ENCODE measurements at regions not wholly inside any gene's neighbourhood (a gene's known extent, or its start where the extent isn't known, plus 50 kb on each side); places are given as distances from the start of the nearest gene placed in this dataset.

- no peaks in the 10 kb centered on the region for H3K27me3 ChIP-seq (ENCODE audit: control insufficient read depth in 2 of 2, insufficient read depth in 2 of 2, low read length in 2 of 2)
- no peak overlapping the region for H3K27ac ChIP-seq (ENCODE audit: low read depth in 1 of 2, low read length in 2 of 2)
- no peak overlapping the region for H3K4me2 ChIP-seq (replicated peaks; ENCODE audit: extremely low read depth, low read length, poor library complexity, severe bottlenecking)
- no peak for TF ChIP-seq CTCF (IDR thresholded peaks at IDR 0.05)
- no peak overlapping the region for H3K4me3 ChIP-seq (replicated peaks in 1 of 3; ENCODE audit: low read depth in 2 of 3, low read length in 3 of 3)
- no peak for DNase-seq
- peaks cover 0 to 2% (median 0%) of the 10 kb centered on the region in 7 donors for H3K9me3 Mint-ChIP-seq
- H3K27ac Mint-ChIP-seq: no peak overlapping the region
- H3K9ac ChIP-seq (ENCODE audit: insufficient read depth, low read length, poor library complexity, severe bottlenecking): no peak overlapping the region
- H3K4me1 ChIP-seq (ENCODE audit: control insufficient read depth in 1 of 2, insufficient read depth in 2 of 2, low read length in 2 of 2): peaks cover 4 to 6% of the 10 kb centered on the region in 2 donors
- 85% methylated on average over 2 of the region's 2 CpGs for WGBS (ENCODE audit: insufficient coverage)
- intact Hi-C loops (cut with micrococcal nuclease): no loop called here
- no peaks in the 10 kb centered on the region for H3K27me3 Mint-ChIP-seq (ENCODE audit: low read depth in 3 of 3)
- H4K20me1 ChIP-seq (ENCODE audit: insufficient read depth, low read length): no peaks in the 10 kb centered on the region
- no peak overlapping the region for H2AFZ ChIP-seq (ENCODE audit: insufficient read depth, low read depth, low read length, poor library complexity, severe bottlenecking)
- H3K9me3 ChIP-seq (replicated peaks in 1 of 2; ENCODE audit: control insufficient read depth in 1 of 2, insufficient read depth in 1 of 2, low read length in 2 of 2): no peaks in the 10 kb centered on the region
- no peak overlapping the region for H3K4me3 Mint-ChIP-seq
- no peaks in the 10 kb centered on the region for H3K36me3 ChIP-seq (replicated peaks in 1 of 2; ENCODE audit: control insufficient read depth in 1 of 2, insufficient read depth in 2 of 2, low read length in 2 of 2)
- H3K79me2 ChIP-seq (ENCODE audit: insufficient read depth, low read length): no peaks in the 10 kb centered on the region
- no peaks in the 10 kb centered on the region for H3K36me3 Mint-ChIP-seq
- peaks cover 7% of the 10 kb centered on the region for H3K4me1 Mint-ChIP-seq
Observed at GRCh38 chr12:69108037-69108436, 131.3 kb upstream of the CPSF6 start.

GRCh38 chr12:69112616-69113015 is 126.8 kb upstream of the CPSF6 start:
- Histone ChIP-seq H3K27me3 (ENCODE audit: control insufficient read depth in 2 of 2, insufficient read depth in 2 of 2, low read length in 2 of 2) (no peaks in the 10 kb centered on the region), H3K36me3 (replicated peaks in 1 of 2; ENCODE audit: control insufficient read depth in 1 of 2, insufficient read depth in 2 of 2, low read length in 2 of 2) (no peaks in the 10 kb centered on the region), H3K79me2 (ENCODE audit: insufficient read depth, low read length) (no peaks in the 10 kb centered on the region), H3K9me3 (replicated peaks in 1 of 2; ENCODE audit: control insufficient read depth in 1 of 2, insufficient read depth in 1 of 2, low read length in 2 of 2) (peaks cover 0 to 3% of the 10 kb centered on the region in 2 donors), H3K9ac (ENCODE audit: insufficient read depth, low read length, poor library complexity, severe bottlenecking) (no peak overlapping the region), H4K20me1 (ENCODE audit: insufficient read depth, low read length) (no peaks in the 10 kb centered on the region), H3K27ac (ENCODE audit: low read depth in 1 of 2, low read length in 2 of 2) (no peak overlapping the region), H3K4me3 (replicated peaks in 1 of 3; ENCODE audit: low read depth in 2 of 3, low read length in 3 of 3) (no peak overlapping the region), H3K4me2 (replicated peaks; ENCODE audit: extremely low read depth, low read length, poor library complexity, severe bottlenecking) (no peak overlapping the region), H2AFZ (ENCODE audit: insufficient read depth, low read depth, low read length, poor library complexity, severe bottlenecking) (no peak overlapping the region), H3K4me1 (ENCODE audit: control insufficient read depth in 1 of 2, insufficient read depth in 2 of 2, low read length in 2 of 2) (peaks cover 2 to 4% of the 10 kb centered on the region in 2 donors)
- peaks cover 2 to 11% (median 3%) of the 10 kb centered on the region in 7 donors for H3K9me3 Mint-ChIP-seq
- peaks cover 9% of the 10 kb centered on the region for H3K4me1 Mint-ChIP-seq
- DNase-seq: no peak
- intact Hi-C loops (cut with micrococcal nuclease): no loop called here
- no peak for TF ChIP-seq CTCF (IDR thresholded peaks at IDR 0.05)
- no CpG with 5 or more reads among the region's 4 CpGs for WGBS (ENCODE audit: insufficient coverage)
- H3K4me3 Mint-ChIP-seq: no peak overlapping the region
- no peak overlapping the region for H3K27ac Mint-ChIP-seq
- H3K27me3 Mint-ChIP-seq (ENCODE audit: low read depth in 3 of 3): no peaks in the 10 kb centered on the region
- no peaks in the 10 kb centered on the region for H3K36me3 Mint-ChIP-seq

Measured in CD14-positive monocyte (primary cell).